Glutamatergic neuron (in vitro differentiated cells): ENCODE measurements at regions not wholly inside any gene's neighbourhood (a gene's known extent, or its start where the extent isn't known, plus 50 kb on each side); places are given as distances from the start of the nearest gene placed in this dataset.
A peak's percentile ranks its signal among the peaks of the same experiment; 100 is the strongest.
"Not testable (repeated sequence)": the region's sequence is repeated elsewhere in the genome, so short reads cannot be mapped to it uniquely, and the experiment has no call there.

Source experiments
- DNase-seq: peaks from one replicate; pipeline ENCODE4 v3.0.0; 2022
- H3K27ac Mint-ChIP-seq: one replicate; pipeline ENCODE4 v1.8.0; 2020; ENCODE audit warnings: mild to moderate bottlenecking, mixed read lengths, inconsistent platforms; ENCODE audit not compliant: unreplicated experiment
- H3K27me3 Mint-ChIP-seq: one replicate; pipeline ENCODE4 v1.8.0; 2020; ENCODE audit warnings: mild to moderate bottlenecking, moderate library complexity, mixed read lengths, inconsistent platforms; ENCODE audit not compliant: unreplicated experiment
- H3K36me3 Mint-ChIP-seq: one replicate; pipeline ENCODE4 v1.8.0; 2020; ENCODE audit warnings: mild to moderate bottlenecking, mixed read lengths, inconsistent platforms; ENCODE audit not compliant: unreplicated experiment
- H3K4me1 Mint-ChIP-seq: one replicate; pipeline ENCODE4 v1.8.0; 2020; ENCODE audit warnings: mild to moderate bottlenecking, low read depth, mixed read lengths, inconsistent platforms; ENCODE audit not compliant: unreplicated experiment
- H3K4me3 Mint-ChIP-seq: one replicate; pipeline ENCODE4 v1.8.0; 2020; ENCODE audit warnings: mild to moderate bottlenecking, mixed read lengths, inconsistent platforms; ENCODE audit not compliant: unreplicated experiment
- H3K9me3 Mint-ChIP-seq: one replicate; pipeline ENCODE4 v1.8.0; 2020; ENCODE audit warnings: mild to moderate bottlenecking, moderate library complexity, mixed read lengths, inconsistent platforms; ENCODE audit not compliant: unreplicated experiment
- TF ChIP-seq, protein P1 (sequence below): fragments of 200-600 bp; sonication (generic); IDR thresholded peaks from one replicate; pipeline ENCODE4 v1.5.0; 2021; ENCODE audit not compliant: partially characterized antibody, unreplicated experiment

DNA sequence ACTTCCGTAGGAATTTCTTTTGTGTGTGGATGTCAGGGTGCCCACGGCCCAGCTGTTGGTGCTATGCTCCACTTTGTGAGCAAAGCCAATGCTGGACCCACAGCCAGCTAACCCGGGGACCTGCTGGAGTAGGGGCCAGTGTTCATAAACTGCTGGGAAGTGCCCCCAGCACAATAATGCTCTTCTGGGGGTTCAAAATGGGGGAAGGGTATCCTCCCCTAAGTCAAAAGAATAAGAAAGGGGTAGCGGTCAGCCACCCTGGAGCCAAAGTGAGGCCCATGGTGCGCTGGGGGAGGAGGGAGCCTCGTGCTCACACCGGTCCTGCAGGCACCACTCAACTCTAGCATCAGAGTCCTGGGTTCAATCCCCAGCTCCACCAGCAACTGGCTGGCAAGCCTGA is 115.8 kb upstream of the NPAS2 start:
- Mint-ChIP-seq H3K4me3 (no peak overlapping the region), H3K9me3 (peaks cover 2% of the 10 kb centered on the region), H3K36me3 (peaks cover 14% of the 10 kb centered on the region), H3K4me1 (peaks cover 4% of the 10 kb centered on the region), H3K27ac (no peak overlapping the region), H3K27me3 (peaks cover 4% of the 10 kb centered on the region)
- no peak for DNase-seq
- TF ChIP-seq, protein P1, sequence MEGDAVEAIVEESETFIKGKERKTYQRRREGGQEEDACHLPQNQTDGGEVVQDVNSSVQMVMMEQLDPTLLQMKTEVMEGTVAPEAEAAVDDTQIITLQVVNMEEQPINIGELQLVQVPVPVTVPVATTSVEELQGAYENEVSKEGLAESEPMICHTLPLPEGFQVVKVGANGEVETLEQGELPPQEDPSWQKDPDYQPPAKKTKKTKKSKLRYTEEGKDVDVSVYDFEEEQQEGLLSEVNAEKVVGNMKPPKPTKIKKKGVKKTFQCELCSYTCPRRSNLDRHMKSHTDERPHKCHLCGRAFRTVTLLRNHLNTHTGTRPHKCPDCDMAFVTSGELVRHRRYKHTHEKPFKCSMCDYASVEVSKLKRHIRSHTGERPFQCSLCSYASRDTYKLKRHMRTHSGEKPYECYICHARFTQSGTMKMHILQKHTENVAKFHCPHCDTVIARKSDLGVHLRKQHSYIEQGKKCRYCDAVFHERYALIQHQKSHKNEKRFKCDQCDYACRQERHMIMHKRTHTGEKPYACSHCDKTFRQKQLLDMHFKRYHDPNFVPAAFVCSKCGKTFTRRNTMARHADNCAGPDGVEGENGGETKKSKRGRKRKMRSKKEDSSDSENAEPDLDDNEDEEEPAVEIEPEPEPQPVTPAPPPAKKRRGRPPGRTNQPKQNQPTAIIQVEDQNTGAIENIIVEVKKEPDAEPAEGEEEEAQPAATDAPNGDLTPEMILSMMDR = no peak

DNA sequence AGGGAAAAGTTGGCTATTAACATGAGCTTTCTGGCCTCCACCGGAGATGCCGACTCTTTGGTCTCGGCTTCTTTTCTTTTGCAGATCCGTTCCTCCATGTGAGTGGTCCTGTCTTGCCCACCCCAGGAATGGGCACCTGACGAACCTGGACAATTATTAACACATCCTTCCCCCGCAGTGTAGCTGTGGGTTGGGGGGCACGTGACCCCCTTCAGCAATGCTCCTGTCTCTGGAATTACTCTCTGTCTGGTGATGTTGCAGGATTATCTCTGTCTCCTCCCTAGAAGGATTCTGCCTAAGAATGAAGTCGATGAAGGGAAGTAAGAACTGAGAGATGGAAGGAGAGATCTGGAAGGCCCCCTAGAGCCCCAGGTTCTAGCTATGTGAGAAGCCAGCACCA is 115.2 kb upstream of the NPAS2 start:
- Mint-ChIP-seq H3K4me1 (peaks cover 4% of the 10 kb centered on the region), H3K4me3 (no peak overlapping the region), H3K9me3 (peaks cover 2% of the 10 kb centered on the region), H3K27ac (no peak overlapping the region), H3K27me3 (peaks cover 4% of the 10 kb centered on the region), H3K36me3 (peaks cover 14% of the 10 kb centered on the region)
- no peak for DNase-seq
- TF ChIP-seq, protein P1 = no peak

DNA sequence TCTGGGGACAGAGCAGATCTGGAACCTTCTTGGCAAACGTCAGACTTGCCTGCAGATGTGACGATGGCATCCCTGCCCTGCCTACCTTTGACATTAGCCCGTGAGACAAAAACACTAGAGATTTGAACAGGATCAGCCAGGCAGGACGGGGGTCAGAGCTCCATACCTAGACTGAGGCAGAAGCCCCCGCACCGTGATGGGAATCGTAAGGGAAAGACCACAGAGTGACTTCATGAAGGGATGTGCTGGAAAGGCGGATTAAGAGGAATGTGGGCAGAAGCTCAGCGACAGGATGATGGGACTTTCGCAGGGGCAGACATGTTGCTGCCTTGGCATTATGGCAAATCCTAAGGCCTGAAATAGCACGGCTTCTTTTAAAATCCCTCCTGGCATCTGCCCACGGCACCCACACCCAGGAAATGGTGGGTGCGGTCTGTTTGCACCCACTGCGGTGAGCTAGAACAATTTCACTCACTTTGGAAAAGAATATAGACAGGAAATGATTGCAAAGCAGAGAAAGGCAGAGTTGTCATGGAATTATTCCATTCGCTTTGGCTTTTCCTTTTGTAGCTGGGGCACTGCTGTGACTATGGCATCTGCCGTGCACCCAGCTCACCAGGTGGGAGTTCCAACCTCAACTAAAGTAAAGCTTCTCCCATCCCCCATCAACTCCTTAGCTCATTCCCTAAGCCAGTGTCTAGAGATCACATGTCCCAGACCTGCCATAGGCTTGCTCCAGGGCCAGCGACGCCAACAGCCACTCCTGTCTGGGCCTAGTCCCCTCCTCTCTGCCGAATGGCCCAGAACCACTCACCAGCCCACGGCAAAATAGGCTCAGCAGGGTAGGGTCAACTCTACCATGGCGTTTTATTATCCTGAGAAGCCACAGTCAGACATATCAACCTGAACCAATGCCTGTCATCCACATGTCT is 112.7 kb upstream of the NPAS2 start:
- Mint-ChIP-seq H3K36me3 (peaks cover 4% of the 10 kb centered on the region), H3K9me3 (peaks cover 2% of the 10 kb centered on the region), H3K27me3 (no peaks in the 10 kb centered on the region), H3K4me1 (peaks cover 4% of the 10 kb centered on the region), H3K27ac (peak overlapping the region; percentile 6), H3K4me3 (no peak overlapping the region)
- DNase-seq = no peak
- TF ChIP-seq, protein P1 = no peak

DNA sequence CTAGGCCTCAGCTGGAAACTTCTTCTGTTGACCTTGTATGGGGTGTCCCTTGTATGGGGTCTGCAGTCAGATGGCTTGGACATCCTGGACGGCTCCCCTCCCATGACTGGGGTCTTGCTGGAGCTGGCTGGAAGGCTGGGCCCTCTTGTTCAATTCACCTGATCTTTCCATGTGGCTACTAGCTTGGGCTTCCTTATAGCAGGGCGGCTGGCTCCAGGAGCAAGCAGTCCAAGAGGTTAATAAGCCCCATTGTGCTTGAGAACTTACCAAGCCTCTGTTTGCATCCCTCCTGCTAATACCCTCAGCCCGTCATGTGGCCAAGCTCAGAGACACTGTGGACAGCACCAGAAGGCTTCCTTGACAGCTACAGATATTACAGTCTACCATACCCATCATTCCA is 111.6 kb upstream of the NPAS2 start:
- TF ChIP-seq, protein P1 = no peak
- peaks cover 2% of the 10 kb centered on the region for H3K9me3 Mint-ChIP-seq
- DNase-seq = no peak
- no peak overlapping the region for H3K27ac Mint-ChIP-seq
- H3K4me1 Mint-ChIP-seq = peaks cover 4% of the 10 kb centered on the region
- no peak overlapping the region for H3K4me3 Mint-ChIP-seq
- H3K27me3 Mint-ChIP-seq = no peaks in the 10 kb centered on the region
- H3K36me3 Mint-ChIP-seq = peaks cover 4% of the 10 kb centered on the region

DNA sequence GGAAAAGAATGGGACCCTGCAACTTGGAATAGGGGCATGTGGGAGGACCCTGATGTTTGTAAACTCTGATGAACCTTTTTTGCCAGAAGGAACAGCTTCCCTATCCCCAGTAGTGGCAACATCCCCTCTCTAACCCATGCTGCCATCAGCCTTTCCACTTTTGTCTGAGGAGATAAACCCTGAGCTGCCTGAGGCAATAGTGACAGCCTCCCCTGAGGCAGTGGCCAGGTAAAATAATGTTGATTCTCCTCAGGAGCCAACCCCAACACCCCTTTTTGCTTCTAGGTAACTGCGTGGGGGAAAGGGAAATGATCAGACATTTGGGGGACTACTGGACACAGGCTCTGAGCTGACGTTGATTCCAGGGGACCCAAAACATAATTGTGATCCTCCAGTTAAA is 106.8 kb upstream of the NPAS2 start:
- no peak overlapping the region for H3K4me3 Mint-ChIP-seq
- no peaks in the 10 kb centered on the region for H3K36me3 Mint-ChIP-seq
- TF ChIP-seq, protein P1 = no peak
- H3K9me3 Mint-ChIP-seq = no peaks in the 10 kb centered on the region
- H3K27ac Mint-ChIP-seq = no peak overlapping the region
- no peak for DNase-seq
- no peaks in the 10 kb centered on the region for H3K4me1 Mint-ChIP-seq
- peaks cover 2% of the 10 kb centered on the region for H3K27me3 Mint-ChIP-seq

DNA sequence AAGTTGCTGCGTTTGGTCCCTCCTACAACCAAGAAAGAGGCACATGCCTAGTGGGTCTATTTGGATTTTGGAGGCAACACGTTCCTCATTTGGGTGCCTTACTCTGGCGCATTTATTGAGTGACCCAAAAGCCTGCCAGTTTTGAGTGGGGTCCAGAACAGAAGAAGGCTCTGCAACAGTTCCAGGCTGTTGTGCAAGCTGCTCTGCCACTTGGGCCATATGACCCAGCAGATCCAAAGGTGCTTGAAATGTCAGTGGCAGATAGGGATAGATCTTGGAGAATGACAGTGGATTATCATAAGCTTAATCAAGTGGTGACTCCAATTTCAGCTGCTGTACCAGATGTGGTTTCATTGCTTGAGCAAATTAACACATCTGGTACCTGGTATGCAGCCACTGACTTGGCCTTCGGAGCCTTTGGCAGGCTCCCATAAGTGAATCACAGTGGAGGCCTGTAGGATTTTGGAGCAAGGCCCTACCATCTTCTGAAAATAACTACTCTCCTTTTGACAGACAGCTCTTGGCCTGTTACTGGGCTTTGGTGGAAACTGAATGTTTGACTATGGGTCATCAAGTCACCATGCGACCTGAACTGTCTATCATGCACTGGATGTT is 105.4 kb upstream of the NPAS2 start:
- not testable (repeated sequence) for H3K4me3 Mint-ChIP-seq, H3K36me3 Mint-ChIP-seq, H3K4me1 Mint-ChIP-seq, H3K9me3 Mint-ChIP-seq, DNase-seq, H3K27me3 Mint-ChIP-seq, H3K27ac Mint-ChIP-seq

DNA sequence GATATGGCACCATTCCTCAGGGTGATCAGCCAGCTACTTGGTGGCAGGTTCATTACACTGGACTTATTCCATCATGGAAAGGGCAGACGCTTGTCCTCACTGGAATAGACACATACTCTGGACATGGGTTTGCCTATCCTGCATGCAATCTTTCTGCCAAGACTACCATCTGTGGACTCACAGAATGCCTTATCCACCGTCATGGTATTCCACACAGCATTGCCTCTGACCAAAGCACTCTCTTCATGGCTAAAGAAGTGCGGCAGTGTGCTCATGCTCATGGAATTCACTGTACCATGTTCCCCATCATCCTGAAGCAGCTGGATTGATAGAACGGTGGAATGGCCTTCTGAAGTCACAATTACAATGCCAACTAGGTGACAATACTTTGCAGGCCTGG is 104.1 kb upstream of the NPAS2 start:
- H3K36me3 Mint-ChIP-seq, DNase-seq, H3K4me3 Mint-ChIP-seq, H3K27me3 Mint-ChIP-seq, H3K27ac Mint-ChIP-seq, H3K9me3 Mint-ChIP-seq, H3K4me1 Mint-ChIP-seq: not testable (repeated sequence)
